WTC11 (cell line): ENCODE measurements at regions not wholly inside any gene's neighbourhood (a gene's known extent, or its start where the extent isn't known, plus 50 kb on each side); places are given as distances from the start of the nearest gene placed in this dataset.

Experiments
- ATAC-seq: fragments of 200-7000 bp; cut with Tn5 transposase; 2 replicates; pipeline ENCODE4 v1.10.0; 2021; ENCODE audit warnings: mild to moderate bottlenecking, moderate library complexity
- CTCF ChIA-PET: fragments of 300-600 bp; sonication (Branson Sonifier 250); formaldehyde crosslinking; loops from one replicate; lab custom pipeline; 2021; ENCODE audit warnings: antibody characterized with exemption; lab: Charles Lee
- POLR2A ChIA-PET: fragments of 350-600 bp; sonication (Branson Sonifier 250); formaldehyde crosslinking; loops from one replicate; lab custom pipeline; 2021; ENCODE audit warnings: antibody characterized with exemption; lab: Charles Lee
- DNase-seq: peaks from one replicate; pipeline ENCODE4 v3.0.0; 2021; ENCODE audit warnings: low spot score
- H3K27ac Mint-ChIP-seq: 2 replicates; pipeline ENCODE4 v1.8.0; 2021; ENCODE audit warnings: mixed read lengths
- H3K27me3 Mint-ChIP-seq: 2 replicates; pipeline ENCODE4 v1.8.0; 2021; ENCODE audit warnings: low read depth, mild to moderate bottlenecking, moderate library complexity, mixed read lengths
- H3K36me3 Mint-ChIP-seq: 2 replicates; pipeline ENCODE4 v1.8.0; 2021; ENCODE audit warnings: mixed read lengths
- H3K4me1 Mint-ChIP-seq: 2 replicates; pipeline ENCODE4 v1.8.0; 2022; ENCODE audit warnings: mixed read lengths
- H3K4me3 Mint-ChIP-seq: 2 replicates; pipeline ENCODE4 v1.8.0; 2021; ENCODE audit warnings: mild to moderate bottlenecking, moderate library complexity, mixed read lengths
- H3K9me3 Mint-ChIP-seq: 2 replicates; pipeline ENCODE4 v1.8.0; 2021; ENCODE audit warnings: mixed read lengths
- CTCF ChIP-seq: fragments of 200-600 bp; IDR thresholded peaks from 2 replicates; pipeline ENCODE4 v1.8.0; 2022; ENCODE audit warnings: antibody characterized with exemption
- E2F4 ChIP-seq: sonication (generic); formaldehyde crosslinking; IDR thresholded peaks from 2 replicates; pipeline ENCODE4 v1.8.1; 2022; ENCODE audit warnings: low read depth, mild to moderate bottlenecking, moderate library complexity, missing genetic modification reagents, borderline replicate concordance
- FOXK1 ChIP-seq: sonication (generic); formaldehyde crosslinking; IDR thresholded peaks from 2 replicates; pipeline ENCODE4 v1.8.0; 2022; ENCODE audit warnings: mild to moderate bottlenecking, moderate library complexity, missing genetic modification reagents
- FOXP1 ChIP-seq: sonication (generic); formaldehyde crosslinking; IDR thresholded peaks from 2 replicates; pipeline ENCODE4 v1.8.0; 2022; ENCODE audit warnings: missing genetic modification reagents, mild to moderate bottlenecking, moderate library complexity, borderline replicate concordance
- IRF1 ChIP-seq: sonication (generic); formaldehyde crosslinking; IDR thresholded peaks from 2 replicates; pipeline ENCODE4 v1.8.0; 2023; ENCODE audit warnings: missing genetic modification reagents
- MAX ChIP-seq: sonication (generic); formaldehyde crosslinking; IDR thresholded peaks from 2 replicates; pipeline ENCODE4 v1.8.0; 2022; ENCODE audit warnings: mild to moderate bottlenecking, missing genetic modification reagents
- MYBL2 ChIP-seq: sonication (generic); formaldehyde crosslinking; IDR thresholded peaks from 2 replicates; pipeline ENCODE4 v1.8.1; 2023; ENCODE audit warnings: mild to moderate bottlenecking, moderate library complexity, missing genetic modification reagents
- NFE2L1 ChIP-seq: sonication (generic); formaldehyde crosslinking; IDR thresholded peaks from 2 replicates; pipeline ENCODE4 v1.8.1; 2023; ENCODE audit warnings: missing genetic modification reagents
- PRDM15 ChIP-seq: sonication (generic); formaldehyde crosslinking; IDR thresholded peaks from 2 replicates; pipeline ENCODE4 v1.8.0; 2022; ENCODE audit warnings: missing genetic modification reagents
- RORB ChIP-seq: fragments of 250-450 bp; sonication (Bioruptor Pico); IDR thresholded peaks from 2 replicates; pipeline ENCODE4 v1.9.0; 2021; ENCODE audit warnings: mild to moderate bottlenecking
- SOX15 ChIP-seq: fragments of 250-450 bp; sonication (Bioruptor Pico); IDR thresholded peaks from 2 replicates; pipeline ENCODE4 v1.9.0; 2021; ENCODE audit warnings: mild to moderate bottlenecking
- USF2 ChIP-seq: sonication (generic); formaldehyde crosslinking; IDR thresholded peaks from 2 replicates; pipeline ENCODE4 v1.8.1; 2023; ENCODE audit warnings: mild to moderate bottlenecking, missing genetic modification reagents, moderate library complexity
- ZBTB21 ChIP-seq: sonication (generic); formaldehyde crosslinking; IDR thresholded peaks from 2 replicates; pipeline ENCODE4 v1.8.1; 2023; ENCODE audit warnings: mild to moderate bottlenecking, missing genetic modification reagents, borderline replicate concordance
- ZNF317 ChIP-seq: sonication (generic); formaldehyde crosslinking; IDR thresholded peaks from 2 replicates; pipeline ENCODE4 v1.8.1; 2023; ENCODE audit warnings: low read depth, mild to moderate bottlenecking, moderate library complexity, missing genetic modification reagents, borderline replicate concordance
- ZNF396 ChIP-seq: fragments of 250-450 bp; sonication (Bioruptor Pico); IDR thresholded peaks from 2 replicates; pipeline ENCODE4 v1.8.0; 2021; ENCODE audit warnings: mild to moderate bottlenecking, moderate library complexity, borderline replicate concordance
- ZNF423 ChIP-seq: fragments of 250-450 bp; sonication (Bioruptor Pico); IDR thresholded peaks from 2 replicates; pipeline ENCODE4 v2.1.2; 2022; ENCODE audit warnings: mild to moderate bottlenecking, moderate library complexity
- ZNF532 ChIP-seq: fragments of 250-450 bp; sonication (Bioruptor Pico); IDR thresholded peaks from 2 replicates; pipeline ENCODE4 v1.9.0; 2021; ENCODE audit warnings: mild to moderate bottlenecking, borderline replicate concordance

- TF ChIP-seq CTCF (no peak), ZNF423 (CRISPR knock-in tag) (no peak), ZNF396 (CRISPR knock-in tag) (no peak), E2F4 (CRISPR knock-in tag) (no peak)
Observed at GRCh38 chr2:240306185-240306584, 129.3 kb upstream of the GPC1 start (continued).

GRCh38 chr2:240308111-240308651, 127.3 kb upstream of the GPC1 start:
- Mint-ChIP-seq H3K4me3 (no peak overlapping the region), H3K4me1 (peaks cover 4% of the 10 kb centered on the region), H3K9me3 (peaks cover 3% of the 10 kb centered on the region), H3K27ac (no peak overlapping the region), H3K36me3 (no peaks in the 10 kb centered on the region), H3K27me3 (no peaks in the 10 kb centered on the region)
- TF ChIP-seq FOXK1 (CRISPR knock-in tag) (no peak), IRF1 (CRISPR knock-in tag) (no peak), NFE2L1 (CRISPR knock-in tag) (no peak), E2F4 (CRISPR knock-in tag) (no peak), USF2 (CRISPR knock-in tag) (no peak), MAX (CRISPR knock-in tag) (no peak)
- CTCF ChIA-PET, result no interaction called here
- DNase-seq (no peak), ATAC-seq (no peak)
- POLR2A ChIA-PET, result no interaction called here

GRCh38 chr2:240309214-240309613, 126.2 kb upstream of the GPC1 start:
- H3K4me1 Mint-ChIP-seq, result peaks cover 4% of the 10 kb centered on the region
- H3K9me3 Mint-ChIP-seq, result peaks cover 7% of the 10 kb centered on the region
- no peak overlapping the region for H3K4me3 Mint-ChIP-seq
- CTCF ChIA-PET, result no interaction called here
- no peaks in the 10 kb centered on the region for H3K27me3 Mint-ChIP-seq
- DNase-seq, result no peak
- no peak for ATAC-seq
- POLR2A ChIA-PET, result no interaction called here
- no peaks in the 10 kb centered on the region for H3K36me3 Mint-ChIP-seq
- H3K27ac Mint-ChIP-seq, result no peak overlapping the region
- no peak for TF ChIP-seq ZNF532 (CRISPR knock-in tag)
- no peak for TF ChIP-seq FOXP1 (CRISPR knock-in tag)
- no peak for TF ChIP-seq MYBL2 (CRISPR knock-in tag)
- TF ChIP-seq RORB (CRISPR knock-in tag), result no peak
- no peak for TF ChIP-seq ZNF317 (CRISPR knock-in tag)
- TF ChIP-seq PRDM15, result no peak
- TF ChIP-seq SOX15, result no peak
- no peak for TF ChIP-seq ZBTB21 (CRISPR knock-in tag)
